DMS53 (cell line): ENCODE measurements at regions not wholly inside any gene's neighbourhood (a gene's known extent, or its start where the extent isn't known, plus 50 kb on each side); places are given as distances from the start of the nearest gene placed in this dataset.

ENCODE experiments used
- DNase-seq: peaks from one replicate; lab custom pipeline; 2025; lab: John Stamatoyannopoulos, UW

DNA sequence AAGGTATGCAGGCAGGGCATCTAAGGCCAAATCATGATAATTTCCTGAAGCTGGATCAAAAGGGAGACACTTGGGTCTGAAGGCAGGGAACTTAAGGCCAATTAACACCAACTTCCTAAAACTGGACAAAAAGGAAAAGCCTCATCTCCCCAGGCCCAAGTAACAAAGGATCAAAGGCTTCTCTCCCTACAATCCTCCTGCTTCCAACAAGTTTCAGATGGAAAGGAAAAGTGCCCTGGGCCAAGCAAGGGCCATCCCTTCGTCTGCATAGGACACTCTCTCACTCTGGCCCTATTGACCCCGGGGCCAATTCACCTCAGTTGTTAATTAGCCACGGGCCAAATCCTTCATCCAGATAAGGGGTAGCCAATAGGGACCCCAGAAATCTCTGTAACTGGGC is 1335.8 kb upstream of the CDH2 start:
- DNase-seq, result no peak

- DNase-seq, result no peak
Observed at GRCh38 chr18:29512203-29512602, 1335.3 kb upstream of the CDH2 start.

GRCh38 chr18:29501952-29502351 is 1325.0 kb upstream of the CDH2 start:
- no peak for DNase-seq

DNA sequence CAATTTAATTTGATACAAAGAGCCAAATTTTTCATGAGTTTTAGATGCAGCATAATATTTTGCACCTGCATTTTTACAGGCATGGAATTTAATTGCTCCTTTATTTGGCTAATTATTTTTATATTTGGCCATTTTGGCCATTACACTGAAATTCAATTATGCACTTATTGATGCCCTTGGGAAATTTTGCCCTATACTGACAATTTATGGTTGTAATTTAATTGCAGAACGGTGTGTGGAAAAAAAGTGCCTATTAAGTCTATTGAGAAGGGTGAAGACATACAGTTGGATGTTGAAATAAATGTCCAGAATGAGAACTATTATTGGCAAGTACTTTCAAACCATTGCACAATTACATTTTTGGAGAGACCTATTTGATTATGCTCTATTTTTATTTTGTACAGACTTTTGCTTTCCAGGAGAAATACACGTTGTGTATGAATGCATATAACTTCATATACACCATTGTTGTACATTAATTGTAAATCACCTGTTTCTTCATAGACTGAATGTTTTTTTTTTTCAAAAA is 1319.3 kb upstream of the CDH2 start:
- DNase-seq, result no peak

DNA sequence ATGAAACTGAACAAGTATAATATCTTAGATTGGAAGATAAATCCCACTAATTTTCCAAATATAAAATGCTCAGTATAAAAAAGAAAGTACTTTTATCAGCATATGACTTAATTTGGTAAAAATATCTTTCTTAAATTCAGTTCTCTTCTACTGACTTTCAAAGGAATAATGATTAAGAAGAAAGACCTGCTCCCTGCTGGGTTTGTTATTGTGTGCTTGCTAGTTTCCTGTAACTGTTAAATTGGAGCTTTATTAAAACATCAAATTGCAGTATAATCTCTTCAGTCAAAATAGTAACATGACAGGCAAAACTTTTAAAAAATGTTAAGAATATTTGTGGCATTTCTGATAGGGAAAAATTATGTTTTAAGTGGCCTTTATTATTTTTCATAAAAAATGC is 1317.4 kb upstream of the CDH2 start:
- no peak for DNase-seq

DNA sequence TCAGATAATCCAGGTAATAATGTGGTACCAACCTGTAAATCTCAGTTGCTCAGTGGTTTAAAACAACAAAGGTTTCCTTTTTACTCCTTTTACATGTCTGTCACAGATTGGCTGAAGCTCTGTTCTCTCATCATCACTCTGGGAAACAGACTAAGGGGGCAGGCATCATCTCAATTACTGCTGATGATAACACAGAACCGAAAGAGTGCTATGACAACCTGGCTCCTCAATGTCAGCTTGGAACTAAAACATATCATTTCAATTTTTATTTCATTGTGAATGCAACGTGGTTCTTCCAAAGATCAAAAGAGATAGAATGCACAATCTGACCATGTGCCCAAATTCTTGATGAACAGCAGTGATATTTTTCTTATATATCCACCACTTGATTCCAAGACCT is 1315.0 kb upstream of the CDH2 start:
- no peak for DNase-seq

DNA sequence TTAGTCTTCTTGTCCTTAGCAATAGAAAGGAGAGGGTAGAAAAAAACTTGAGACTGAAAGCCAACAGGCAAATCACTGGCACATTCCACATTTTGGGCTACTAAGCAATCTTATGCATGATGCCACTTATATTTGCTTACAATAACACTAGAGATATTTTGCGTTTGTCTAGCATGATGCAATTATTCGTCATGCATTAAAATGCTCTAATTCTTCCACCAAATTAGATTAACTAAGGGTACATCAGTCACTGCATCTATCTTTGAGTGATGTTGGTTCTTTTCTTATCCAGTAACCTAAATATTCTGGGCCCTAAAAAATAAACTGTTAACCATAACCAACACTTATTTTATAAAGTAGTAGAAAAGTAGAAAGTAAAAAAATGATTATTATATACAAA is 1311.7 kb upstream of the CDH2 start:
- DNase-seq, result no peak

- DNase-seq, result no peak
Observed at GRCh38 chr18:29465526-29465925, 1288.6 kb upstream of the CDH2 start.

- DNase-seq, result no peak
Observed at GRCh38 chr18:29459972-29460371, 1283.0 kb upstream of the CDH2 start.

DNA sequence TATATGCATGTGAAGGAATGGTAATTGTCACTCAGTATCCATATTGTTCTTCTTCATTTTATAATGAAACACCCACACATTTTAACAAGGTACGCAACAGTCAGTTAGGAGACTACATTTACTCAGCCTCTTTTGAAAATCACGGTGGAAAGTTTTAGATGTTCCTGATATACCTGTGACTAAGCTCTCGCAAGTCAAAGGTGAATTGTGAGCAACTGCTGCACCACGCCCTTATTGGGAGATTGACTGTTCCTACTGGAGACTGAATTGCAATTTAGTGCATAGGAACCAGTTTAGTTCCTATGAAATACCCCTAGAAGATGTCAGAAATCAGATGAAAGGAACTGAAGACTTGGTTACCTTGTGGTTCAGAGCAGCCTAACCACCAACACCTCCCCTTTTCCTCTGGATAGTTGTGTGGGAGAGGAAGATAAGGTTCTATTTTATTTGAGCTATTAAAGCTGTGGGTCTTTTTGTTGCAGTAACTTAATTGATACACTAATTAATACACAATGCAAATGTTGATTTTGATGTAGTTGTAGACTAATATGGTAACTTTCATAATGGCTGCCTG is 1280.5 kb upstream of the CDH2 start:
- DNase-seq, result no peak

- no peak for DNase-seq
Observed at GRCh38 chr18:29449424-29449823, 1272.5 kb upstream of the CDH2 start.

DNA sequence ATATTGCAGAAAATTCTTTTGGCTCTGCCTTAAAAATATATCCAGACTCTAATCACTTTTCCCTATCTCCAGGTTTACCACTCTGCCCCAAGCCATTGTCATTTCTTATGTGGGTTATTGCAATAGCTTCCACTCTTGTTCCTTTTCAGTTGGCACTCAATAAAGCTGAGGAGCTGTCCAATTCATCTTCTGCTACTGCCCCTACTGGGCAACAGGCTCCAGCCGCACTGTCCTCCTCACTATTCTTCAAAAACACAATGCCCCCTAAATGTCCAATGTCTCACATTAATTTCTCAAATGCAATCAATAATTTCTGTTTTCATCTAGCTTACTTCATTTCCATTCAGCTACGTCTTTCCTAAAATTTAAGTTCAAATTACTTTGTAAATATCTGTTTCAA is 1262.5 kb upstream of the CDH2 start:
- DNase-seq, result peak; percentile 1

- DNase-seq, result no peak
Observed at GRCh38 chr18:29436459-29436858, 1259.5 kb upstream of the CDH2 start.

DNA sequence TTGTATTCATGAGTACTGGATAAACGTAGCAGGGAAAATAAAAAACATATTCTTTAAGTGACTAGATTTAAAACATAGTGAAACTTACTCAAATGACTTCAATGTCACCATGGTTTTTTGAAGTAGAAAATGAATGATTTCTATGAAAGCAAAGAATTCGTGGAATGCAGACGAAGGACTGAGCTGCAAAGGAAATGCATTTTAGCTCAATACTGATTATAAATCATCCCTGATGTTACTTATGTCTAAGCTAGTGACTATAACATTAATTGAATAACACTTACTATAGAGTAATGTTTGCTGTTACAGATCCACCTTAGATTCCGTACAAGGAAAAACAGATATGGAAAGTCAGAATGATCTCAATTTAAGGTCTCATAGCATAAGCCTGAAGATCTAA is 1257.7 kb upstream of the CDH2 start:
- DNase-seq, result no peak

DNA sequence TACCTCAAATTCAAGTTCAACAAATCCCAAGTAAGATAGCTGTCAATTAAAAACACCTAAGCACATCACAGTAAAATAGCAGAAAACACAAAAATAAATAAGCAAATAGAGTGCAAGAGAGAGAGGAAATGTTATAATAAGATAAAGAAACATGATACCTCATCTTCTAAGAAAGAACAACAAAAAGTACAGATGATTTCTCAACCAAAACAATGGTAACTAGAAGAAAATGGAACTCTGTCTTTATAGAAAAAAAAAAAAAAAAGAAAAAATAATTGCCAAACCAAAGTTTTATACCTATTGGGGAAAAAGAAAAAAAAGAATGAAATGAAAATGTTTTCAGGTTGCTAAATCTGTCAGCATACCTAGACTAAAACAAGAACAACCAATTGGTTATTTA is 1253.5 kb upstream of the CDH2 start:
- peak; percentile 6 for DNase-seq

GRCh38 chr18:29418136-29418535 is 1241.2 kb upstream of the CDH2 start:
- no peak for DNase-seq

GRCh38 chr18:29406996-29407395 is 1230.1 kb upstream of the CDH2 start:
- DNase-seq, result no peak

- DNase-seq, result no peak
Observed at GRCh38 chr18:29397536-29397935, 1220.6 kb upstream of the CDH2 start.

DNA sequence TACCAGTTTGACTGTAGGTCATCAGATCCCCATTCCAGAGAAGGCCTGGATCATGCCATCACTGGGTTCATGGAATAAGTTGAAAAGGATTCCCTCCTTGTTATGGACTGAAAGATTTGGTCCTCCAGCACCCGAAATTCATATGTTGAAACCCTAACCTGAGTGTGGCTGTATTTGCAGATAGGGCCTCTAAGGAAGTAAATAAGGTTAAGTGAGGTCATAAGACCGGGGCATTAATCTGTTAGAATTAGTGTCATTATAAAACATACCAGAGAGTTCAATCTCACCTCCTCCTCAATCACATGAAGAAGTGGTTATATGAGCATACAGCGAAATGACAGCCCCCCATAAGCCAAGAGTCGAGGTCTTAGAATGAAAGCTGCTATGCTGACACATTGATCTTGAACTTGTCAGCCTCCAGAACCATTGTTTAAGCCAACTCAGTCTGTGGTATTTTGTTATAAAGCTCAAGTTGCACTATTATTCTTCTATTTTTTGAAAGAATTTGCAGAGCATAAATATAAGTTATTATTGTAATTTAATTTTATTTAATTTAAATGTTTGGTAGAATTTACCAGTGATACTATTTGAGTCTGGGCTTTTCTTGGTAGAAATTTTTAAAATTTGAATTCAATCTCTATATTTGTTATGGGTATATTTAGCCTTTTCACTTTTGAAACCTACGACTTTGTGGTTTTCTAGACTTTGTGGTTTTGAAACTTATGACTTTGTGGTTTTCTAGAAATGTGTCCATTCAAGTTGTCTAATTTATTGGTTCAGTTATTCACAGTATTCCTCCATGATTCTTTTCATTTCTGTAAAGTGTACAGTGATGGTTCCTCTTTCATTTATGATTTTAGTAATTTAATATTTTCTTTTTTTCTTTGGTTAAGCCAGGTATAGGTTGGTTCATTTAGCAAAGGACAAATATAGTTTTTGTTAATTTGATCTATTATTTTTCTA is 1206.7 kb upstream of the CDH2 start:
- DNase-seq, result no peak

GRCh38 chr18:29378651-29379136 is 1201.8 kb upstream of the CDH2 start:
- DNase-seq, result peak; percentile 29

GRCh38 chr18:29377346-29377745 is 1200.4 kb upstream of the CDH2 start:
- DNase-seq, result no peak

GRCh38 chr18:29373000-29373399 is 1196.1 kb upstream of the CDH2 start:
- no peak for DNase-seq

- peak; percentile 82 for DNase-seq
Observed at GRCh38 chr18:29361843-29362242, 1184.9 kb upstream of the CDH2 start.
